HUDEP-2 (cell line): ENCODE measurements at regions not wholly inside any gene's neighbourhood (a gene's known extent, or its start where the extent isn't known, plus 50 kb on each side); places are given as distances from the start of the nearest gene placed in this dataset.
A peak's percentile ranks its signal among the peaks of the same experiment; 100 is the strongest.
"Not testable (repeated sequence)": the region's sequence is repeated elsewhere in the genome, so short reads cannot be mapped to it uniquely, and the experiment has no call there.

Experiments used
- DNase-seq, 76 experiments: peaks; one replicate each; lab custom pipeline; 2025; ENCODE audit not compliant: unreplicated experiment in 76 of 76; lab: John Stamatoyannopoulos, UW

- no peak for DNase-seq
Measured at GRCh38 chr13:80180740-80181355, 160.1 kb downstream of the SPRY2 start.

- DNase-seq, result no peak
Measured at GRCh38 chr13:80177327-80177726, 163.6 kb downstream of the SPRY2 start.

DNA sequence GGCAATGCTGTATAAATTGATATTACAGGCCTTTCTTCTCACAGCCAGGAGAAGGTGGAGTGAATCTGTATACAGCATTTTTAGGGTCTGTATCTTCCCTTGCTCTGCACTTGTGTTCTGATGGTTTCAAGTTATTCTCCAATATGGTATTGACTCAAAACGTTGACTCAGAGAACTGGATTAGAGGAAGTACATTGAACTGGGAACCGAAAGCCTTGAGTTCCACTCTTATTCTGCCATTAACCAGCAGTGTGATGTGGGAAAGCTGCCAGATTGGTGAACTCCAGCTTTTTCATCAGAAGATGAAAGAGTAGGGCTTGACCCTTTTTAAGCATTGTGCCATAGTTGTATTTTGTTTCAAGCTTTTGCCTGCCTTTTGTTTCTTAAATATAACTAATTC, 167.7 kb downstream of the SPRY2 start:
- DNase-seq, result no peak

GRCh38 chr13:80171096-80171495, 169.8 kb downstream of the SPRY2 start:
- DNase-seq, result no peak

DNA sequence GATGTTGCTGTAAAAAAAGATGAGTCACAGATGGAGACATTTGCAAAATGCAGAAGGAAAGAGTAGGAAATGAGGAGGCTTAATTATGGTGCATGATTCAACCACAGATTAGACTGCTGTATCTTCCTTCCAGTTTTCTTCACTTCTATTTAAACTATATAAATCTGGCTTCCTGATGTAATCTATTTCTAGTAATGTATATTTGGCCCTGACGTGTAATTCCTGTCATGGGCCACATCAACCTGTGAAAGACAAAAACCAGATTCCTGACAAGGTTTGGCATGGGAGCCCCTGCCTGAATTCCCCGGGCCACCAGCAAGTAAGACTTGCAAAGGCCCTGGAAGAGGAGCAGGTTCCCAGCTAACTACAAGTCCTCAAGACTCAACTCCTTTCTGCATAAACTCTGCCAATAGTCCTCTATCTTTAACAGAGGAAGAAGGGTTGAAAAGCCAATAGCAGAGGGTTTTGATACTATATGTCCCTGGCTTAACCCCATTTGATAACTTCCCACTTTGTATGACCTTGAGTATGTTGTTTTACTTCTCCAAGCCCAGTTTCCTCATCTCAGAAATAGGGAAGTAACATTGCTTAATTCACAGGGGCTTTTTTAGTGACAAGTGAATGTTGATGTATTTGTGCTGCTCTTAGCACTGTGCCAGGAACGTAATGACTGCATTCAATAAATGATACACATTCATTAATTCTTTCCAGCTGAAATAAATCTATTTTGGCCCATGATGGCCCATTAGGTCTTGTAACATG, 172.7 kb downstream of the SPRY2 start:
- DNase-seq, result no peak

DNA sequence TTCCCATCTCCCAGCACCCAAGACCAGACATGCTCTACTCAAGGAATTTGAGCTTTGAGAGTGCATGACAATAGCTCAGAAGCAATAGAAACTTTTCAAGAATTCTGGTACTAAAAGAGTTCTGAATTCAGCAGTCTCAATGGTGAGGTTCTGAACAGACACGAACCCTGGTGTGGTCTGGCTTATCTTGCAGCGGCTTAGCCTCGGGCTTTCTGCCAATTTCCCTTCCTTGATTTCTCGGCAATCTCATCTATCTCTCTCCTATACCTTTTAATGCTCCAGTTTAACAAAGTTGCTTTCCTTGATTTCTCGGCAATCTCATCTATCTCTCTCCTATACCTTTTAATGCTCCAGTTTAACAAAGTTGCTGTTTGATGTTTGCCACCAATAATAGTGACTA, 174.6 kb downstream of the SPRY2 start:
- DNase-seq, result peak in 1 of 76 experiments; percentile 1

GRCh38 chr13:80164462-80164861, 176.5 kb downstream of the SPRY2 start:
- DNase-seq, result no peak

DNA sequence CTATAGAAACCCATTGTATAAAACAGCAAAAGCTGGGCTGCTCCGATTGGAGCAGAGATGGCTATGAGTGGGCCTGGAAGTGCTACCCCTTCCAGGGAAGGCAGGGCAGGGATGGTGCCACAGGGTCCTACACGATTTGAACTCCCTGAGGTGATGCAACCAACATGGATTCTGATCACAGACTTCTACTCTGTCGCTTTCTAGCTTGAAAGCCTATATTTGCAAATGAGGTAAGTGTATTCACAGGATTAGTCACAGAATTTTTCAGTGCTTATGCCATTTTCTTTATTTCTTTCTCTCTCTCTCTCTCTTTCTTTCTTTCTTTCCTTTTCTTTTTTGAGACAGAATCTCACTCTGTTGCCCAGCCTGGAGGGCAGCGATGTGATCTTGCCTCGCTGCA, 179.0 kb downstream of the SPRY2 start:
- DNase-seq, result no peak

- DNase-seq, result no peak
Measured at GRCh38 chr13:80161219-80161618, 179.7 kb downstream of the SPRY2 start.

DNA sequence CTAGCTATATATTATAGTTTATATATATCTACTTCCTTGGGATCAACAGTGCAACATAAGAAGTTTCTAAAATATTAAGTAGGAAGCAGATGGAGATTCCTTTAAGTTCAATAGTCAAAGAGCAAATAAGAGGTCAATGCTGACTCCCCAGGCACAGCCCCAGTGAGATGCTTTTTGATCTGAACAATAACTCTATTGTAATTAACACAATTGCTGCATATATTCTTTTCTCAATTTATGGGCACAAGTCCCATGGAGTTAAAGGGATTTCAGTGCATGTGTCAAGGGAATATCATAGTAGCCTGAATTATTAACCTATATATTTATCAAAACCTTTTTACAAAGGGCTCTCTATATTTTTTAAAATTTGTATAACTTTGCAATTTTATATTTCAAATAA, 180.8 kb downstream of the SPRY2 start:
- no peak for DNase-seq

- DNase-seq, result no peak
Measured at GRCh38 chr13:80157261-80157932, 183.5 kb downstream of the SPRY2 start.

DNA sequence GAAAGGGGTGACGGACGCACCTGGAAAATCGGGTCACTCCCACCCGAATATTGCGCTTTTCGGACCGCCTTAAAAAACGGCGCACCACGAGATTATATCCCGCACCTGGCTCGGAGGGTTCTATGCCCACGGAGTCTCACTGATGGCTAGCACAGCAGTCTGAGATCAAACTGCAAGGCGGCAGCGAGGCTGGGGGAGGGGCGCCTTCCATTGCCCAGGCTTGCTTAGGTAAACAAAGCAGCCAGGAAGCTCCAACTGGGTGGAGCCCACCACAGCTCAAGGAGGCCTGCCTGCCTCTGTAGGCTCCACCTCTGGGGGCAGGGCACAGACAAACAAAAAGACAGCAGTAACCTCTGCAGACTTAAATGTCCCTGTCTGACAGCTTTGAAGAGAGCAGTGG, 188.8 kb downstream of the SPRY2 start:
- not testable (repeated sequence) for DNase-seq

DNA sequence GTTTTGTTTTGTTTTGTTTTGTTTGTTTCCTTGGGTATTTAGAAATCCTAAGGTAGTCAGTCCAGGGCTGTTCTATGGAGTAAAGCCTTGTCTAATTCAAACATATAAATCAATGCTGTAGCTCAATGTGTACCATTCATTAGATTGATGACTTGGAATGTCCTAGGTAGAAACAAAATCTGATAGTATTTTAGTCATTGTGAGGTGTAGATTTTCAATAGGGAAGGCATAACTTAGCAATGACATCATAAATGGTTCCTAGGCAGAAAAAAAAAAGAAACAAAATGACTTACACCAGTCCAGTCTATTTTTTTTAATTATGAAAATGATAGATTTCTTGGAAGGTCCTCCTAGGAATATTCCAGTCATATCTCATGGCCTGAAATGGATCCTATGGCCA, 189.9 kb downstream of the SPRY2 start:
- DNase-seq, result no peak

DNA sequence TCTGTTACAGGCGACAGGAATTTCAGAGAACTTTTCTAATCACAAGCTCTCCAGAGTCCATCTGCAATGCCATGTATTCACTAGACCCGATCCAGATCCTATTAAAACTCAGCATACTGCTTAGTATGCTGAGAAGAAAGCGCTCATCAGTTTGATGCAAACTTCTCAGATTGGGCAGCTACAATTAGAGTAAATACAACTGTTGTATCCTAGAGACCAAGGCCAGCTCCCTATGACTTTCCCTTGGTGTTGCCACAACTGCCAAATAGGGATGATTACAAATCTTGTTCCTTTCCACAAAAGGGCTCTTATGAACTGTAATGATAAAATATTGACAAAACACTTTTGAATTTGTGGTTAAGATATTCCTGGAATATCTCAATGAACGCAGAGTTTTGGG, 191.2 kb downstream of the SPRY2 start:
- no peak for DNase-seq

DNA sequence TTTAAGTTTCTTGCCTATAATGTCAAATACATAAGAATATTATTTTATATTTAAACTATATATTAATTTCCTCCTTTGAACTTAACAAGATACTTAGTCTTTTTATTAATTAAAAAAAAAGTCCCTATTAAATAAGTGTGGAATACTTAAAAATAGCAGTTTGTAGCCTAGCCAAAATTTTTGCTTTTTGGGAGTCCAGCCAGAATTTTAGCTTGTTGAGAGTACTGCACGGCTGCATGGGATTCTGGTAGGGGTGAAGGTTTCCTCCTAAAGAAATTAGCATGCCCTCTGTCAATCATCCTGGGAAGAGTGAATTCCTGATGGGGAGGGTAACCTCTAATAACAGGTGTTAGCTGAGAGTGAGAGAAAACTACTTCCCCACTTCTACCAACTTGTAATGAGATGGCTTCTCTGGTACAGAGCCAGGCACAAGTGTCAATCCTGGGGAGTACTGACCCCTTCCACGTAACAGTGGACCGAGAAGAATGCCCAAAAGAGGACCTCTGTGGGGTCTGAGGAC, 195.7 kb downstream of the SPRY2 start:
- DNase-seq, result no peak

DNA sequence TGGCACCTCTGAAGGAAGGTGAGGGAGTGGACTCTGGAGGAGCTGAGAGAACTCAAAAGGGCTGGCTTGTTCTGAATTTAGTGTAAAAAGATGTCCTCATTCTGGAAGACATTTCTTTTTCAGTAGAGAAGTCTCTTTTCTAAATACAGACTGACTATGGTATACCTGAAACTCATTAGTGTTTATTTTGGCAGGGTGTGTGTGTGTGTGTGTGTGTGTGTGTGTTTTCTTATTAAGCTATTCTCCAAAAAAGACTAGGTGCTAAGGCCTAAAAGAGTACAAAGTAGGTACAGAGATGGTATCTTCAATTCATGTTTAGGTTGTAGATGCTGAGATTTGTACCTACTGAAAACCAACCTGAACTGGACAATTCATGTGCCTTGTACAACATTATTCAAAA, 196.4 kb downstream of the SPRY2 start:
- no peak for DNase-seq

GRCh38 chr13:80141123-80141849, 199.6 kb downstream of the SPRY2 start:
- peak in 5 of 76 experiments; percentile 21 to 46 (median 30) for DNase-seq

GRCh38 chr13:80140685-80141084, 200.2 kb downstream of the SPRY2 start:
- DNase-seq, result no peak

DNA sequence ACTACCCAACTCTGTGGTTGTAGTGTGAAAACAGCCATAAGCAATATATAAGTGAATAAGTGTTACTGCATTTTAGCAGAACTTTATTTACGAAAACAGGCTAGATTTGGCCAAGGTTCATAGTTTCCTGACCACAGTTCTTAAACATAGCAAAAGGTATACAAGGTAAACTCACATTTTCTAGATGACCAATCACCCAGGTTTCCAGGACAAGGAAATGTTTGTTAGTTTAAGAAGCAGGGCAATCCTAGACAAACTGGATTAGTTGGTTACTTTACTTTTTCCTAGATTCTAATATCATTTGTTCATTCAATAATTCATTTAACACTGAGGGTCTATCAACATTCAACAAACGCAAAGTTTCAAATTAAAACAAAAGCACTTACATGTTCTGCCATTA, 201.7 kb downstream of the SPRY2 start:
- no peak for DNase-seq

DNA sequence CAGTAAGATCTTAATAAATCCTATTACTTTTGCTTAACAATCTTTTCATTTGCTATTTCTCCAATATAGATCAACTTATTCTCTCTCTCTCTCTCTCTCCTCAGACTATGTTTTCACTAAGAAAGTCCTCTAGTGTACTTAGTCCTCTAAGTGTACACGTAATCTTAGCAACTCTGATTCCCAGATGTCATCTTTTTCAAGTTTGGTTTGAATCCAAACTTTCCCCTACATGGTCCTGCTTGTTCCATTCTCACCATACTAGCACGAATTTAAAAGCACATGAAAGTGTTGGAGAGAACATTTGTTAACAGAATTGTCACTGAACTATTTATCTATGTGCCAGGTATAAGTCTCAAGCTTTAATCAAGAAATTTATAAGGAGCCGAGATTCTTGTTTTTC, 202.9 kb downstream of the SPRY2 start:
- DNase-seq, result no peak

DNA sequence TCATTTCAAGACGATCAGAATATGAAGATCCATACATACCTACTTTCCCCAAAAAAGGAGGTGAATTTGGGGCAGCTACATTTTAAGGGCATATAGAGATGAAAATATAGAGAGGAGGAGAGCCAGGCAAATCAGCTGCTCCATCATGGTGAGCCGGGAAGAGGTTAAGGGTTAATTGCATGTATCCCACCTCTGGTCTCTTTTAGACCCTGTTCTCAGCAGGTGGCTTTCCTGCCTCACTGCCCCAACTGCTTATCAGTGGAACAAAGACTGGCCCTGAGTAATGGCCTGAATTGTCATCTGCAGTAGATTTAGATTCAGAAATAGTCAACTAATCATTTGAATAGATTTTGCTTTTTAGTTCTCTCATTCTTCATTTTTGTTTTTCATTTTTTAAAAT, 206.6 kb downstream of the SPRY2 start:
- no peak for DNase-seq
